AG04450 (cell line): ENCODE measurements at regions not wholly inside any gene's neighbourhood (a gene's known extent, or its start where the extent isn't known, plus 50 kb on each side); places are given as distances from the start of the nearest gene placed in this dataset.

Source experiments
- CTCF ChIA-PET: fragments of 300-600, 350-600 bp; formaldehyde crosslinking; extraction: SDS; loops from one replicate; lab custom pipeline; 2022; ENCODE audit warnings: antibody characterized with exemption, inconsistent platforms; lab: Charles Lee
- POLR2A ChIA-PET: fragments of 350-600 bp; formaldehyde crosslinking; extraction: SDS; loops from one replicate; lab custom pipeline; 2021; ENCODE audit warnings: antibody characterized with exemption, inconsistent platforms; lab: Yijun Ruan, JAX
- DNase-seq: peaks from one replicate; pipeline ENCODE4 v3.0.0-alpha.2; 2011; ENCODE audit warnings: low read depth, low spot score
- H3K27ac ChIP-seq: one replicate; pipeline ENCODE4 v1.5.1; 2012; ENCODE audit warnings: low read depth, low read length, control low read depth
- H3K27me3 ChIP-seq: one replicate; pipeline ENCODE4 v1.6.0; 2012; ENCODE audit warnings: low read length; ENCODE audit not compliant: control insufficient read depth, insufficient read depth
- H3K4me3 ChIP-seq: 2 replicates; pipeline ENCODE4 v1.5.1; 2011; ENCODE audit warnings: mild to moderate bottlenecking, low read depth, low read length, control low read depth
- H3K9me3 ChIP-seq: 2 replicates; pipeline ENCODE4 v1.5.1; 2012; ENCODE audit warnings: low read length; ENCODE audit not compliant: control insufficient read depth, insufficient read depth
- CTCF ChIP-seq: IDR thresholded peaks from 2 replicates; pipeline ENCODE4 v1.5.1; 2011; ENCODE audit warnings: low read depth, low read length, control low read depth, inconsistent platforms

DNA sequence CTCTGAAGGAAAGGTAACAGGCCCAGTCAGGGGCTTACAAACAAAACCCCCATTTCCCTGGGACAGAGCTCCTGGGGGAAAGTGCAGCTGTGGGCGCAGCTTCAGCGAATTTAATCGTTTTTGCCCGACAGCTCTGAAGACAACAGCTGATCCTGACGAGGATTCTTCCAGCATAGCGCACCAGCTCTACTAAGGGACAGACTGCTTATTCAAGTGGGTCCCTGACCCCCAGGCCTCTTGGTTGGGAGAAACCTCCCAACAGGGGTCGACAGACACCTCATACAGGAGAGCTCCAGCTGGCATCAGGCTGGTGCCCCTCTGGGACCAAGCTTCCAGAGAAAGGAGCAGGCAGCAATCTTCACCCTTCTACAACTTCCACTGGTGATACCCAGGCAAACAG lies 486.7 kb downstream of the PRR32 start:
- Histone ChIP-seq H3K27ac (no peak overlapping the region), H3K9me3 (peaks cover 7% of the 10 kb centered on the region; the same call in 1 of the 2 replicates), H3K27me3 (no peaks in the 10 kb centered on the region), H3K4me3 (no peak overlapping the region)
- no peak for TF ChIP-seq CTCF
- ChIA-PET CTCF (no interaction called here), POLR2A (no interaction called here)
- DNase-seq = no peak

DNA sequence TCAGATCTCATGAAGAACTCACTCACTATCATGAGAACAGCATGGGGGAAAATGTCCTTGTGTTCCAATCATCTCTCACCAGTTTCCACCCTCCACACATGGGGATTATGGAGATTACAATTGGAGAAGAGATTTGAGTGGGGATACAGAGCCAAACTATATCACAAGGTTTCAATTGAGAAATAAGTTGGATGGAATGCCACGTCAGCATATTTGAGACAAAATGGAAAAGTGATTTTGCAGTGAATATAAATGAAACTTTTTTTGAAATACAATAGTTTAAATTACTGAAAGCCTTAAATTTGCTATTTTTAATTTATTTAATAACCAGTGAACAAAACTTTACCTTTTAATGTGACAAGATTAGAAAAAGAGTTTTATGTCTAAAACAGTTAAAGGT lies 494.1 kb downstream of the PRR32 start:
- Histone ChIP-seq H3K4me3 (no peak overlapping the region), H3K9me3 (no peaks in the 10 kb centered on the region), H3K27me3 (no peaks in the 10 kb centered on the region), H3K27ac (no peak overlapping the region)
- POLR2A ChIA-PET = no interaction called here
- CTCF ChIA-PET = no interaction called here
- no peak for TF ChIP-seq CTCF
- no peak for DNase-seq

DNA sequence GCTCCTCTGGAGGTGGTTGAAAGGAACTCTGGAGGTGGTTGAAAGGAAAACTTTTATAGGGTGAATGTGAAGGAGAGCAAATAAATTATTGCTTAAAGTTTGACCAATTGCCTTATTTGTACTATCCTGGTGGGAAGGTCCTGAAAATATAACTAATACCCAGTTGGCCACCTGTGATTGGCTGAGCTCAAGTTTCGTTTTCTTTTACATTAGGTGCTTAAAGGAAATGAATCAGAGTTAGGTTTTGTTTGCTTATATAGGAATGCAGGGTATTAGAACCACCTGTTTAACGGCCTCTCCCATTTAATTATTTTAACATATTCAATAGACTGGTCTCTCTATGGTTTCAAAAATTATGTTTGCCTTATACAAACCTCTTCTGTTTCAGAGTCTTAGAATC lies 497.6 kb downstream of the PRR32 start:
- no peaks in the 10 kb centered on the region for H3K9me3 ChIP-seq
- no peak overlapping the region for H3K4me3 ChIP-seq
- H3K27me3 ChIP-seq = no peaks in the 10 kb centered on the region
- no peak for DNase-seq
- ChIA-PET POLR2A (no interaction called here), CTCF (no interaction called here)
- no peak overlapping the region for H3K27ac ChIP-seq
- no peak for TF ChIP-seq CTCF

DNA sequence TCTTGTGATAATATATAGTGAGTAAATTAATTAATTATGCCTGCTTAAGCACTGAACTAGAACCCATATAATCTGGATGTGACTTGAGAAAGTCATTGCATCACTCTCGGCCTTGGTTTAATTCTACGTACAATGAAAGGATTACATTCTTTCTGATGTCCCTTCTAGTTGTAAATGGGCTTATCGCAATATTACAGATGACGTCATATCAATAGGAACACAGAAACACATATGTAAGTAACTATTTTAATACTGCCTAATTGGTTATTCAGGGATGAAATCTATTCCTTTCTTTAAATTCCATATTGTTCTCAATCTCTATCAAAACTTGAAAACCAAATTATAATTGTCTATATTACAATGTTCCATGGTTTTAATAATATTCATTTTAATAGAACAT lies 504.6 kb downstream of the PRR32 start:
- POLR2A ChIA-PET = no interaction called here
- no peak for DNase-seq
- CTCF ChIA-PET = no interaction called here
- H3K27ac ChIP-seq = no peak overlapping the region
- no peak overlapping the region for H3K4me3 ChIP-seq
- no peaks in the 10 kb centered on the region for H3K9me3 ChIP-seq
- H3K27me3 ChIP-seq = no peaks in the 10 kb centered on the region
- TF ChIP-seq CTCF = no peak
